HG02610 (cell line): ENCODE measurements at regions not wholly inside any gene's neighbourhood (a gene's known extent, or its start where the extent isn't known, plus 50 kb on each side); places are given as distances from the start of the nearest gene placed in this dataset.
"Not testable (repeated sequence)": the region's sequence is repeated elsewhere in the genome, so short reads cannot be mapped to it uniquely, and the experiment has no call there.

Experiments
- ATAC-seq: cut with Tn5 transposase; IDR thresholded peaks from one replicate; pipeline ENCODE4 v1.9.1; 2021; ENCODE audit warnings: mild to moderate bottlenecking, moderate library complexity; ENCODE audit not compliant: unreplicated experiment

DNA sequence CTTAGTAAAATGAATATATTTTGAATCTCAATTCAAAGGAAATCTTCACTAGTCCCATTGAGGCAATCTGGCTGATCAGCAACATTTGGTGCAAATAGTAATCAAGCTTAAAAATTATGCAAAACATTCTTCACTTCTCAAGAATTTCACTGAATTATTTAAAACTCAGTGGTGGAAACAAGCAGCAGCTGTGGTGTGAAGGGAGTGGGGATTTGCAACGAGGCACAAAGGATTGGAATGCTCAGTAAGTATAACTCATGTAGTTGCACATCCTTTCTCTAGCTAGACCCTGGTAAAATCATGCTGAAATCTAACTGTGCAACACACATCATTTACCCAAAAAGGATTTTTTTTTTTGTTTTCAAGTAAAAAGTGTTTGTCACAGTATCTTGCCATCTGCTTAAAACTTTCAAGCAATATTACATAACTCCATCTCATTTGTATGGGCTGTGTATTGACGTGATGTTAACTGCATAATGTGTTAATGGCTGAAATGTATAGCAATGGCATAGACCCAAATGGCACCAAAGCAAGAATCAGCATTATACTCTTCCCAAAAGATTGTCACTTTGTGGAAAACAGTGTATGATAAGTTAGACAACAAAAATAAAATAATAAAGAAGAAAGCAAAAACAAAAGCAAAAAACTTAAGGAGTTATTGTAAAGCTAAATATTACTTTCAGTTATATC is 816.6 kb downstream of the EPHA3 start:
- ATAC-seq, result no peak

DNA sequence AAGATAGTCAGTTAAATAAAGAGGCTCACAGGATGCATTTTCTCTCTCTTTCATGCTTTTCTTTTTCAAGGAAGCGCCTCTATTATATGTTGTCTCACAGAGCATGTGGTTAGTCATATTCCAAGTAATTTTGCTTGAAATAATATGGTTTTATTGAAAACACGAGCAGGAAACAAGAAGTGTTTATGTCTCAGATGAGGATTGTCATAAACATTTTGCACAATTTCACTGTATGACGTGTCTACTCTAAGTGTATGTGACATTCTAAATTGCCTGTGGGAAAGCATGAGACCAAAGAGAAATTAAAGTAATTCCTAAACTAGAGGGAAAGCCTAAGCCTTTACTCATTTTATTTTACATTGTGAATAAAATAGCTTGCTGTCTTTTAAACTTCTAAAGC is 818.6 kb downstream of the EPHA3 start:
- no peak for ATAC-seq

- no peak for ATAC-seq
Measured at GRCh38 chr3:89932882-89933281, 825.5 kb downstream of the EPHA3 start.

- ATAC-seq, result not testable (repeated sequence)
Measured at GRCh38 chr3:89944461-89944860, 837.0 kb downstream of the EPHA3 start.

GRCh38 chr3:89946884-89947283 is 839.5 kb downstream of the EPHA3 start:
- ATAC-seq, result no peak

DNA sequence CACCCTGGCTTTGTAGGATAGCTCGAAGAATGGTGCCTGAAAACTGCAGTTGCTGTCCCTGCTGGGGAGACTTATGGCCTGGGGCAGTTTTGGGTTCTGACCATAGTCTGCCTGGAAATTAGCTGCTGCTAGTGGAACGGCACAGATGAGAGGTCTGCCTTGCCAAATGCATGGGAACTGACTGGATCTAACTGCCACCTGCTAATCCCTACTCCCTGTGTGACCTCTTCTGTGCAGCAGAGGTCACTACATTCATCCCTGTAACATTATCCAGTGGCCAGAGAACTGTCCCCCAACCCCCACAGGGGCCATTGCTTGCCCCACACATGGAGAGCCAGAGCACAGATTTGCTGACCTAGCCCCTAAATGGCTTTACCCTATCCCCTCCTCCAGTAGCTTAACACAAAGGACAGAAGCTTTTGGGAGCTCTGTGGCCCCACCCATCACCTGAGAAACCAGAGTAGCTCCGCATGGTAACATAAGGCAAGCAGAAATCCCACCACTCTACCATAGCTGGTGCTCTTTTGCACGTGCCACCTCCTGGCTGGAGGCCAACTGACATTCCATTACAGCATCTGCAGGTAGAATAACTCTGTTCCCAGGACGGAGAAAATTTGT is 840.0 kb downstream of the EPHA3 start:
- no peak for ATAC-seq

DNA sequence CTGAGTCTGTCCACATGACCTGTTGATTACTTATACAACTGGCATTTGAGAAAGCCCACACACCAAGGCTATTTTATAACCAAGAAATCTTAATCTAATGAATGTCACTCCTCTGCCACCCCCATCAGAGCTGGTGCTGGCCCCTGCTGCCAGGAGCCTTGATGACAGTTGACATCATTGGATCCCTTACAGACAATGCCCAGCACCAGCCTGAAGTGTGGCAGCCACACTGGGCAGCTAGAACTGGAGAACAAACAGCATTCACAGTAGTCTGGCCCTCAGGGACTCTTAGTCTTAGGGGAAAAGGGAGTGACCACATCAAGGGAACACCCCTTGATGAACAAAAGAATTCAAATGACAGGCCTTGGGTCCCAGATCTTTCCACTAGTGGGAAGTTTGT is 840.6 kb downstream of the EPHA3 start:
- no peak for ATAC-seq

- no peak for ATAC-seq
Measured at GRCh38 chr3:89950772-89951171, 843.4 kb downstream of the EPHA3 start.

DNA sequence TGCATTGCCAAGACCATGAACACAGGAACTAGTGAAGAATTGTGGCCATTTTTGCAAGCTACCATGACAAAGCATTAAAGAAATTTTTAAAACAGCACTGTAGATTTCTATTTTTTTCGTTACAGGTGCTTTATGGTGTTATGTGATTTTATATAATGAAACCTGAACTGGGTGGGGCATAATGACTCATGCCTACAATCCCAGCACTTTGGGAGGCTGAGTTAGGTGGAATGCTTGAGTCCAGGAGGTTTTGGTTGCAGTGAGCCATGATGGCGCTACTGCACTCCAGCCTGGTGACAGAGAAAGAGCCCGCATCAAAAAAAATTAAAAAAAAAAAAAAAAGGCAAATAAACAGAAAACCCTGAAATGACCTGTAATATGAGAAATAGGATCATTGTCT is 846.7 kb downstream of the EPHA3 start:
- no peak for ATAC-seq

DNA sequence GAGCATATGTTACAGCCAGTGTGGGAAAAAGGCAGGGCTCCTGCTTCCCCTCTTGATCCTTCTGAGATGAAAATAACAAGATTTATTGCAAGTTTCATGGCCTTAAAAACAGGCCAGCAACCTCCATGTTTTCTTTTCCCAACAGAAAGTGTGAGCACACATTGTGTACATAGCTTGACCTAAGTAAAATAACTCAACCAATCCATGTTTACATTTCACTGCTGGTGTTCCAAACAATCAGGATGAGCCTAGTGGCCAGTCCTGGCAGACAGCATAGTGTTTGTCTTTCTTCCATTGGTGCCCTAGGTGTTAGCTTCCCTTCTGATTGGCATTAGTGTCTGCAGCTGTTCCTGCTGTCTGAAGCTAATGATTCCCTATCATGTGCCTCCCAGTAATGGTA is 847.7 kb downstream of the EPHA3 start:
- ATAC-seq, result no peak

DNA sequence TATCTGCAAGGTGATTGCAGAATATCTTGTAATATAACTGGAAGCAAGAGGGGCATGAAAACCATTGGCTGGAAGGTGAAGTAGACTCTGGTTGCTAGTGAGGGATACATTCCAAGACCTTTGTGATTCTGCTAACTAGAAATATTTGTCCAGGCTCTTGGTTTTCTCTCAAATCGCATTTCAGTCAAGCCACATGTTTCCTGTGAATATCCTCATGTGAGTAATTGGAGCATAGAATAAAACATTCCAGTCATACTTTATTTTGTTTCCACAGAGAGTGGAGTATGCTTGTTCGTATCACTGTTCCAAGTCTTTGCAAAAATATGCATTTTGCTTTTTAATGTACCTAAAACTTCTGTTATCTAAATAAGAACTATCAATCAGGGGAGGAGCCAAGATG is 850.0 kb downstream of the EPHA3 start:
- no peak for ATAC-seq

- ATAC-seq, result not testable (repeated sequence)
Measured at GRCh38 chr3:89958163-89958562, 850.7 kb downstream of the EPHA3 start.

- no peak for ATAC-seq
Measured at GRCh38 chr3:89964347-89964746, 856.9 kb downstream of the EPHA3 start.

DNA sequence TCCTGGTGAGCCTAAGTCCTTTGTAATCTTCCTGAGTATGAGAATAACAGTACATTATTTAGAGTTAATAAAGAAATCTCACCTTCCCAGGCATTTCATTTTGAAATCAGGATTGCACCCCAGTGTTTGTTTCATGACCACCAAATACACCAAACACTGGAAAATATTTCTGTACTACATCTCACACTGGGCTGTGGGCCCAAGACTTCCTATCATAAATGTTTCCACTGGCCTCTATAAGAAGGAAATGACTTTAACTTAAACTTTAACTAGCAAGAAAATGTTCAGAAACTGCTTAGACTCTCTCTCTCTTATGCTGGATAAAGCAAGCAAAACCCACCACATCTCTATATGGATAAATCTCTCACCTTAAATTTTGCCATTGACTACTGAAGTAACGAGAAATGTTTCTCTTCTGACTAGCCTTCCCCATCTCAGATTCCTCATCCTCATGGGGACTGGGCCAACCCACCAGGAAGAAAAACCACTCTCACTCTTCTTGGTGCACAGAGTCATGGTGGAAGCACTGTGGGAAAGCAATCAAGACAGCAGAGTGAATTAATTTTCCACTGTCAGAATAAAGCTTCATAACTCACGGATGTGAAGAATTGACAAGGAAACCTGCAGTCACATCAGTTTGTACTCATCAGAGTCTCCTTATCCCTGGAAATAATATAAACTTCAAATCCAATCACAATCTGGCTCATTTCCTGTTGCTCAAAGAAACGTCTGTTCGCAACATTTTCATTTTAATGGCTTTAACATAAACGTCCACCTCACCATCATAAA is 859.6 kb downstream of the EPHA3 start:
- no peak for ATAC-seq

DNA sequence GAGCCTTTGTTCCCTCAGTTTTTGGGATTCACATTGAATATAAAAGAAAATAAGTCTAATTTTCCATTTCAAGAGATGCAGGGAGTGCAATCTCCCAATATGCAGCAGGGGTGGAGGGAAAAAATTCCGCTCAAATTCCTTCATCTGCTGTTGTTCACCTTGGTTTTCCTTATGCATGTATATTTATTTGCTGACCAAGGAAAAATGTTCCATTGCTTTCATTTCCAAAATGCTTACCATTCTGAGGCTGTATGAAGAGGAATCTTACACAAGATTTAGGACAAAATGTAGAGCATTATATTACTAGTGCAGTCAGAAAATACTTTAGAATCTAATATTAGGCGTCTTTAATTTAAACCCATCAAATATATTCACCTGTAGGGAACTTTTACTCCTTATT is 863.9 kb downstream of the EPHA3 start:
- ATAC-seq, result no peak

GRCh38 chr3:89973156-89973555 is 865.7 kb downstream of the EPHA3 start:
- no peak for ATAC-seq

GRCh38 chr3:89974903-89975519 is 867.6 kb downstream of the EPHA3 start:
- no peak for ATAC-seq

- ATAC-seq, result no peak
Measured at GRCh38 chr3:89983449-89983848, 876.0 kb downstream of the EPHA3 start.

DNA sequence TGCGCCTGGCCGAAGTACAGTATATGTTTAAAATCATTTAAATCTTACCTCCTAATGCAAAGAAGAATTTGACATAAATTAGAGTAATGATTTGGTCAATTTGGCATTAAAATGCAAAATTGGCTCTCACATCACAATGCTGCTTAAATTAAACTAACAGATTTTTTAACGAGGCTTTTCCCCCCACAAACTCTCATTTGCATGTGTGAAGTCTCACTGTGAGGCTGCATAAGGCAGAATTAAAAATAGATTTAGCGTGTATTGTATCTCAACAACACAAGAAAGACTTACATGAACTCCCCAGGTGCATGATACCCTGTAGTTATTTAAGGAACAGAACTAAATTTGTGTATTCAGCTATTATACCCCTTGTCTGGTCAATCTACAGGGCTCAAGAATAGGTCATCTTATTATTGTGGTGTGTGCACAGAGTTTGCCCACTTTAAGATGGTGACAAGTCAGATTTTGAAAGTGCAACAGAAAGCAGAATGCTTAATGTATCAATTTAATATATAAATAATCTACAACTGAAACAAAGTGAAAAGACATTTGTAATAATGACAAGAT is 897.9 kb downstream of the EPHA3 start:
- ATAC-seq, result no peak

DNA sequence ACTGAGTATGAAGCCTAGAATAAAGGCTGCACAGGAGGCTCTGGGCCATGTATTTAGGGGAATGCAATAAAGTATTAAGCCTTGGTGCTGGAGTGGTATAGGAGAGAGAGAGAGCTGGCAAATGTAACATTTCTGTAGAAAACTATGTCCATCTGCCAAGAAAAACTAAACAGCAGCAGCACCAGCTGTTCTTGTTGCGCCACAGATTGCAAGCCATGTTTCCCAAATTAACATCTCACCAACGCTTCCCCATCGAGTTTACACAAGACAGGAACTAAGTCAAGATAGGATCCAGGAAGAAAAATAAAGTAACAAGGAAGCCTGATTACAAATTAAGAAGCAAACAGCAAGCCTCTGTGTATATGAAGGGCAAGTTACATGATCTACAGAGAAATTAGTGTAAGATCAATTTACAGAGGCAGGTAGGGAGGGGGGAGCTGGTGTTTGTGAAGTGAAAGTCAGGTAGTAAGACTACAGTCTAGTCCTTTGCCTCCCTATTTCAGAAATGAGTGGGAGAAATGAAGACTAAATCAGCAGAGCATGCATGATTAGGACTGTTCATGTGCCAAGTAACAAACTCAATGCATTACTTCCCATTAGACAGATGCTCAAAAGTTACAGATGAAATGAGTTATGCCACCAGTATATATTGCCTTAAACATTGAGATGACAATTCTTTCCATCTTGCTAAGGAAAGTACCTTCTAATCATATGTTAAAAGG is 900.5 kb downstream of the EPHA3 start:
- no peak for ATAC-seq

- ATAC-seq, result no peak
Measured at GRCh38 chr3:90010341-90010740, 902.9 kb downstream of the EPHA3 start.
